ENCODE measurements at regions not wholly inside any gene's neighbourhood (a gene's known extent, or its start where the extent isn't known, plus 50 kb on each side); places are given as distances from the start of the nearest gene placed in this dataset.

DNA sequence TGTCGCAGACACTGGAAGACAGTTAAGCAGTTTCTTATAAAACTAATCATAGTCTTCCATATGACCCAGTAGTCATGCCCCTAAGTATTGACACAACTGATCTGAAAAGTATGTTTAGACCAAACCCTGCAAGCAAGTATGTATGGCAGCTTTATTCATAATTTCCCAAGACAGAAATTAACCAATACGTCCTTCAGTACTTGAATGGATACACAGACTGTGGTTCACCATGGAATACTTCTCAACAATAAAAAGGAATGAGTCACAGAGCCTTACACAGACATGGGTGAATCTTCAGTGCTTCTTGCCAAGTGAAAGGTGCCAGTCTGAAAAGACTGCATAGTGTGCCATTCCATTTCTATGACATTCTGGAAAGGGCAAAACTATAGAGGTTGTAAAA is 50.2 kb upstream of the AKR1E2 start:
- no peak overlapping the region for H3K4me3 ChIP-seq (ENCODE audit: low read depth, low read length)
- TF ChIP-seq, protein P1, sequence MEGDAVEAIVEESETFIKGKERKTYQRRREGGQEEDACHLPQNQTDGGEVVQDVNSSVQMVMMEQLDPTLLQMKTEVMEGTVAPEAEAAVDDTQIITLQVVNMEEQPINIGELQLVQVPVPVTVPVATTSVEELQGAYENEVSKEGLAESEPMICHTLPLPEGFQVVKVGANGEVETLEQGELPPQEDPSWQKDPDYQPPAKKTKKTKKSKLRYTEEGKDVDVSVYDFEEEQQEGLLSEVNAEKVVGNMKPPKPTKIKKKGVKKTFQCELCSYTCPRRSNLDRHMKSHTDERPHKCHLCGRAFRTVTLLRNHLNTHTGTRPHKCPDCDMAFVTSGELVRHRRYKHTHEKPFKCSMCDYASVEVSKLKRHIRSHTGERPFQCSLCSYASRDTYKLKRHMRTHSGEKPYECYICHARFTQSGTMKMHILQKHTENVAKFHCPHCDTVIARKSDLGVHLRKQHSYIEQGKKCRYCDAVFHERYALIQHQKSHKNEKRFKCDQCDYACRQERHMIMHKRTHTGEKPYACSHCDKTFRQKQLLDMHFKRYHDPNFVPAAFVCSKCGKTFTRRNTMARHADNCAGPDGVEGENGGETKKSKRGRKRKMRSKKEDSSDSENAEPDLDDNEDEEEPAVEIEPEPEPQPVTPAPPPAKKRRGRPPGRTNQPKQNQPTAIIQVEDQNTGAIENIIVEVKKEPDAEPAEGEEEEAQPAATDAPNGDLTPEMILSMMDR (IDR thresholded peaks at IDR 0.05; ENCODE audit: low read depth, low read length): no peak

DNA sequence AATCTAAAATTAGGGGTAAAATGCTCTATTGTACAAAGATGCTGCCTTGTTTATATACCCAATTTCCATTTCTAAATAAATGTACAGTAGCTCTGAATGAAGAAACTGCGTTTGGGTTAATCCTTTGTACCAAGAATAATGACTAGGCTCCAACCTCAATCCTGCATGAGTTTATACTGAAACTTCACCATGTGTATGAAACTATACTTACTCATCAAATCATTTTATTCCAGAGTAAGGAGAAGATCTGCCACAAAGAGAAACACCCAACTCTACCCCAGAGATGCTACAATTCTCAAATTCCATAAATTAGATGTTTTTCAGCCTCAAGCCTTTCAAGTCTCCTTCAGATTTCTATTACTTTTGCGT is 53.8 kb upstream of the AKR1E2 start:
- TF ChIP-seq, protein P1 (IDR thresholded peaks at IDR 0.05; ENCODE audit: low read depth, low read length): no peak
- H3K4me3 ChIP-seq (ENCODE audit: low read depth, low read length): no peak overlapping the region

DNA sequence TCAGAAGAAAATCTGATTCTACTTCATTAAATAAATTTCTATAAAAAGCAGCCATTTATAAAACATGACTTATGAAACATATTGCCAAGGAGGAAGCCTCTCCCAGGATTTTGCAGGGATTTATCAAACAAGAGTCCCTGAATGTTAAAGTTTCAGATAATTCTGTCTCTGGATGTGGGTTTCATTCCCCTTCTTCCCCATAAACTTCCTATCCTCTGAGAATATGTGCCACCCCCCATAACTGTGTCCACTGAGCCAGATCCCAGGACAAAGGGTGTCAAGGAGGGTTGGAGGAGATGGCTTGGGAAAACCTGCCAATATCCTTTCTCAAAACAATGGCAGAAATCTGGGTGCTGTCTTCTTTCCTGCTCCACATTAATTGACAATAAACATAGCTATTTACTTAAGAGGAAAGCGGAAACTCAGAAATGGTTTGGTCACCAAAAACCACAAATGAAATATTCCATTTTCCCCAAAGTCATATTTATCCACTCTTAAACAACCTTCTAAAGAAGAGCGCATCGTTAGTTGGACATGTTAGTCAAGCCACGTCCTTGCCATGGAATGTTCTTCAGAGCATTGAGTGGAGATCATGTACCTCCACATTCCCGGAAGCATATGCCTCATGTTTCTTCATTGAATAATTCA is 54.3 kb upstream of the AKR1E2 start:
- TF ChIP-seq, protein P1 (IDR thresholded peaks at IDR 0.05; ENCODE audit: low read depth, low read length): no peak
- peak overlapping the region; percentile 25 for H3K4me3 ChIP-seq (ENCODE audit: low read depth, low read length)

DNA sequence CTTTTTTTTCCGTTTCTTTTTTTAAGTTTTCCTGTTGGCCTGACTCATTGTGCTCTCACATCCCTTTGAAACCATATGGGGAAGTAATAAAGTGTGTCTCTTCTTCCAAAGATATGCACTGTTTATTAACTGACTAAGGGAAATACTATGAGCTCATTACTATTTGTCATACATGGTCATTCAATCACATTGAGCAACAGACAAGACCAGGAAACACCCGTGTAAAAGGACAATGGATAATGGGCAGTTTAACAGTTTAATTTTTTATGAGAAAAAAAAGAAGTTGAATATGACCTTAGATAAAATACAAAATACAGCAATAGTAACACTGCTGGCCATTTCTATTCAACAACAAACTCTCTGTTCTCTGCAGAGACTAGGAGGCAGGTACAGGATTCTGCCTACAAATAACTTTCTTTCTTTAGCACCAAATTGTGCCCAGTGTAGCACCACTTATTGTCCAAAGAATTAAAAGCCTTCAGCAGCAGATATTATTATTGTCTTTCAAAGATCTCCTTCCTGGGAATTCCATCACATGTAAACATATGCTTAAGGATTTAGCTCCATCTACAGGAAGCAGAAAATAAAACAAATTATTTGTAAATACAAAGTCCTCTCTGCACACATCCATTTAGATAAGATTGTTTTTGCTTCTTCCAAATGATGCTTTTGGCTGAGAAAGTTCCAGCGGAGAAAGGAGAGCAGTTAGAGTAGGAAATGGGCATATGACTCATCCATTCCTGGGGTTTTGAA is 55.0 kb upstream of the AKR1E2 start:
- TF ChIP-seq, protein P1 (IDR thresholded peaks at IDR 0.05; ENCODE audit: low read depth, low read length): no peak
- H3K4me3 ChIP-seq (ENCODE audit: low read depth, low read length): peak overlapping the region; percentile 34

DNA sequence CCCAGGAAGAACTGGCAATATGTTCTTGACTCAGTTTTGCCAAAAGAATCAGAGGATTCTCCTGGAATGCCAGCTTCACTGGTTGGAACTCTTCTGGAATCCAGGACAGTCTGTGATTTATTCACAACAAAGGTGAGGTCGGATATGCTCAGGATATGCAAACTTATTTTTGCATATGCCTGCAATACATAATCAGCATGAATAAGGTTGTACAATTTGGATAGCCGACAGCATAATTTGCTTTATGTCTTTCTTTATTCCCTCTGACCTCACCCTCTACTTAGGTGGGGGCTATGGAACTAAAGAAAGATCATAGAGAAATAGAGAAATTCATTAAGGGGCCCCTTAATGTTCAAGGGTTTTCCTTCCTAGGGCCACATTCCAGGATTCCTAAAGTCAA is 57.6 kb upstream of the AKR1E2 start:
- TF ChIP-seq, protein P1 (IDR thresholded peaks at IDR 0.05; ENCODE audit: low read depth, low read length): no peak
- no peak overlapping the region for H3K4me3 ChIP-seq (ENCODE audit: low read depth, low read length)

DNA sequence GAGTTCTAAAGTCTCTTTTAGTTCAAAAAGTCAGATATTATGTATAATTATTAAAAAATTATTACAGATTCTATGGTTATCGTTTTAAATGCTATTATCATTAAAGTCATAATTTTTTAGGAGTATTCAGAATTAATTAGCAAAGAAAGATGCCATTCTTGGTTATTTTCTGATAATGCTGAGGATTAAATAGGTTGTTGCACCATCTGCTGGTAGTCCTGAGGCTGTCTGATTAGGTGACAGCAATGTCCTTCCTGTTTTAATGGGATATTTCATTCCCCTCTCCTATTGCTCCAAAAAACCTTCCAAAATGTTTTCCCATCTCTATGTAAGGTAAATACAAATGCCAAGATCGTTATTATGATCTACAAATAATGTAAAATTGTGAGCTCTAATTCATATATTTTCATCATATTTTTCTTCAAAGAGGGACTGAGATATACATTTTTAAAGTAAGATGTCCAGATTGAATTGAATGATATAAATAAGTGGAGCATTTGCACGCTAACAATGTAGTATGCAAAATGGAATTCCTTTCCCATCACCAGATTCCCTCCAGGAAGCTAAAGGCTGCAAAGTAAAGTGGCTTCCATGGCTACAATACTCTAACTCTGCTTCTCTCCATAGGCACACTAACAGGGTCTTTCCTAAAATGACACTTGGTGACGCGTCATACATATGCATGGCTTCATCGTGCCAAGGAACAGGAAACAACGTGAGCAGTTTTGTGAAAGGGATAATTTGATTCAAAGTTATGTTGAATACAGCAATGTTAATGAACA is 58.8 kb upstream of the AKR1E2 start:
- TF ChIP-seq, protein P1 (IDR thresholded peaks at IDR 0.05; ENCODE audit: low read depth, low read length): peak; percentile 60

DNA sequence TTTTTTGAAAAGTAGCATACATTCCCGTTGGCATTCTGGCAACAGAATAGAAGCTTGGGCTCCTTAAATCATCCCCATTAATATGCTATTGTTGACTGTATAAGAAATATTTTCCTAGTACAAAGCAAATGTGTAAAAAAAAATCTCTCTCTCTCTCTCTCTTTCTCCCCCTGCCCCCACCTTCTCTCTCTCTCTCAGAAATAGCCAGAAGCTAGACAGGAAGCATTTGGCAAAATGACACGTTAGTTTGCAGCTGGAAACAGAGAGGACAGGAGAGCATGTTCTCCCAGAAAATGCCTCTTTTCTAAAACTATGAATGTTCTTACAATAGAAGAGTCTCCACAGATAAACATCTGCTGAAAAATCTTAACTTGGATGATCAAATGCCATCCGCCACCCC is 59.6 kb upstream of the AKR1E2 start:
- TF ChIP-seq, protein P1 (IDR thresholded peaks at IDR 0.05; ENCODE audit: low read depth, low read length): no peak
- no peak overlapping the region for H3K4me3 ChIP-seq (ENCODE audit: low read depth, low read length)

More for the DNA sequence above, 58.8 kb upstream of the AKR1E2 start:
- H3K4me3 ChIP-seq (ENCODE audit: low read depth, low read length): no peak overlapping the region
